Stimulated activated CD8-positive, alpha-beta memory T cell treated with anti-CD3 and anti-CD28 coated beads, Interleukin-7, amount 100 ng/mL, for 4 hours (primary cell): ENCODE measurements at regions not wholly inside any gene's neighbourhood (a gene's known extent, or its start where the extent isn't known, plus 50 kb on each side); places are given as distances from the start of the nearest gene placed in this dataset.
"Not testable (repeated sequence)": the region's sequence is repeated elsewhere in the genome, so short reads cannot be mapped to it uniquely, and the experiment has no call there.

Experiments used
- DNase-seq, 2 donors: peaks; one replicate each; pipeline ENCODE4 v3.0.0-alpha.2; 2020; ENCODE audit warnings: low read depth in 2 of 2

- DNase-seq: not testable (repeated sequence)
These were observed 233.9 kb upstream of the PLGLB2 start for GRCh38 chr2:87514034-87514433.

GRCh38 chr2:87514515-87514914 lies 233.4 kb upstream of the PLGLB2 start:
- not testable (repeated sequence) for DNase-seq

- DNase-seq: not testable (repeated sequence)
These were observed 232.7 kb upstream of the PLGLB2 start for GRCh38 chr2:87515226-87515625.

- DNase-seq: not testable (repeated sequence)
These were observed 232.0 kb upstream of the PLGLB2 start for GRCh38 chr2:87515875-87516274.

- DNase-seq: not testable (repeated sequence)
These were observed 231.4 kb upstream of the PLGLB2 start for GRCh38 chr2:87516369-87516967.

- DNase-seq: not testable (repeated sequence)
These were observed 230.4 kb upstream of the PLGLB2 start for GRCh38 chr2:87517438-87517837.

GRCh38 chr2:87518066-87518465 lies 229.8 kb upstream of the PLGLB2 start:
- not testable (repeated sequence) for DNase-seq

GRCh38 chr2:87518547-87518946 lies 229.3 kb upstream of the PLGLB2 start:
- not testable (repeated sequence) for DNase-seq

- not testable (repeated sequence) for DNase-seq
These were observed 228.5 kb upstream of the PLGLB2 start for GRCh38 chr2:87519158-87520011.

GRCh38 chr2:87521057-87521456 lies 226.8 kb upstream of the PLGLB2 start:
- DNase-seq: not testable (repeated sequence)

GRCh38 chr2:87521489-87521888 lies 226.4 kb upstream of the PLGLB2 start:
- not testable (repeated sequence) for DNase-seq

GRCh38 chr2:87524619-87525188 lies 223.2 kb upstream of the PLGLB2 start:
- not testable (repeated sequence) for DNase-seq

- not testable (repeated sequence) for DNase-seq
These were observed 222.3 kb upstream of the PLGLB2 start for GRCh38 chr2:87525497-87525991.

- not testable (repeated sequence) for DNase-seq
These were observed 221.6 kb upstream of the PLGLB2 start for GRCh38 chr2:87526258-87526657.

- not testable (repeated sequence) for DNase-seq
These were observed 215.7 kb upstream of the PLGLB2 start for GRCh38 chr2:87531968-87532715.

GRCh38 chr2:87533390-87534272 lies 214.3 kb upstream of the PLGLB2 start:
- not testable (repeated sequence) for DNase-seq

GRCh38 chr2:87534273-87534889 lies 213.5 kb upstream of the PLGLB2 start:
- DNase-seq: not testable (repeated sequence)

- not testable (repeated sequence) for DNase-seq
These were observed 211.5 kb upstream of the PLGLB2 start for GRCh38 chr2:87536427-87536826.

GRCh38 chr2:87537251-87537671 lies 210.6 kb upstream of the PLGLB2 start:
- DNase-seq: not testable (repeated sequence)

GRCh38 chr2:87538268-87538667 lies 209.6 kb upstream of the PLGLB2 start:
- not testable (repeated sequence) for DNase-seq
